ENCODE measurements at regions not wholly inside any gene's neighbourhood (a gene's known extent, or its start where the extent isn't known, plus 50 kb on each side); places are given as distances from the start of the nearest gene placed in this dataset.
"Not testable (repeated sequence)": the region's sequence is repeated elsewhere in the genome, so short reads cannot be mapped to it uniquely, and the experiment has no call there.

DNA sequence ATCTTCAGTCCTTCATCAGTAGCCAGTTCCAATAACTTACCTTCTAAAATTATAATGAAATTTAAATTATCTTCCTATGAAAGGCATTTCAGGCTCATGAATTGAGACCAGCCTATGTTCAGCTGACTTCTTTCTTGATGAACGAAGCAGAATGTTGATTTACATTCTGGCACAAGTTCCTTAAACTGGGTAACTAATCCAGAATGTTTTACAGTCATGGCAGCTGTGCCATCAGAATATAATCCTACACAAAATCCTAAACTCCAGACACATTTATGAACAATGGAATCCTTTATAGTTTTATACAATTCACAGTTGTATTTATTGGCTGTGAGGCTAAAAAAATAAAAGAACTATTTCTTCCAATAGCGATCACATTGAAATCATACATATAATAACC is 97.3 kb upstream of the CPM start:
- FAIRE-seq, result no peak

DNA sequence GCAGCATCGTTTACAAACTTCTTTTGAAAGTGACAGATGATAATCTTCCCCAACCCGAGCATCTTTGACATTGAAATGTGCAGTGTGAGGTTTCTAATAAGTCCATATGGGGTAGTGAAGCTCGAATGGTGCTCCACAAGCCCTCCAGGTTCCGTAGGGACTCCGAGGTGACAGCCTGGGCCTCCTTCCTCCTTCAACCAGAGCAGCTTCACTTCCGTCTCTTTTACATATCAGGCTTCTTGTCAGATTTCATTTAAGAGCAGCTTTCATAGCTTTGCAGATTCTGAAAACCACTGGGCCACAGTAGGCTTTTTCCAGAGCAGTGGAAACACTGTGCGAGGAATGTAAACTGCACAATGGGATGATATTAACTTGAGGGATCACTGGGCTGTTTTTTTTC is 103.6 kb upstream of the CPM start:
- FAIRE-seq, result no peak

DNA sequence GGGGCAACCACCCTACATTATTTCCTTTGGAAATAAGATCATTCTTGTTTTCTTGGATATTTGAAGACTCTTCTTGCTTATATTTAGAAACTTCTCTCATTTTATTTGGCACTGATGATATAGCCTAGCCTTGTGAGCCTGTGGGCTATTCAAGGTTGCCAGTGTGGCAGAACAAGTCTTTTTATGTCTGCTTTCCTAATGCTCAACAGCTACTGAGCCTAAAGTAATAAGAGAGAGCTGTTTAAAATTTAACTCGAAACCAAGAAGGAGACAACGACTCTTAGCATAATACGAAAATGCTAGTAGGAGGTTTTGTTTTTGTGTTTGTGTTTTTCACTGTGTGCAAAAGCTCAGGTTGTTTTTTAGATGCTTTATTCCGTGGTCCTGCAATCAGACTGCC is 104.0 kb upstream of the CPM start:
- FAIRE-seq, result no peak

DNA sequence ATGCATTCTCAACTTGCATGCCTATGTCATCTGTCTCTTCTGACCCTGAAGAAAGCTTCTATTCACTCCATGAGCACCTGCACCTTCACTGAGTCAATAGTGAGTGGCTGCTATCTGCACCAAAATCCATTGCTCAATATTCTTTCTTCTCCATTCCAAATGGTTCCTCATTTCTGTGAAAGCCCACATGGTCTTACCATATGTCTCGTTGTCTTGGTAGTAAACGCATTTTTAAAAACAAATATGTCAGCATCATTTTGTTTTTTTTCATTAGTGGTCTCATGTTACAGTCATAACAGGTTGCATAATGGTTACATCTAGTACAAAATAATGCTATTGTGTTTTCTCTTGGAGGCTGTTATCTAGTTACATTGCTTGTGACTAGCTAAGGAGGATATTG is 106.9 kb upstream of the CPM start:
- no peak for FAIRE-seq

DNA sequence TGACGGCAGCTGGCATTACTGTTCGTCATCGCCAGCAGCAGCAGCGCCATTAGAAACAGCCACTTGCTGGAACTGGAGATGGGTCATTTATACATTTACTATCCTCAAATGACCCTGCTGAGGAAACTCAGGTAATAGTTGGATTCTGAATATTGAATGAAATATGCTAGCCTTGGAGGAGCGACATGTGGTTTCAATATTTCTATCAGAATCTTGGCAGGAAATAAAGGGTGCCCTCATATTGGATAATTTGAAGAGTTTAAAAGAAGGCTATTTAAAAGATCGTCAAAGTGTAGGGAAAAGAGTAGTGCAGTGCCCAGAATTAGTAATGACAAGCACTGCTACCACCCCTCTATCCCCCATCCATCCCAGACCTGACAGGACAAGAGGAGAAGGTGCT is 109.6 kb upstream of the CPM start:
- no peak for FAIRE-seq

DNA sequence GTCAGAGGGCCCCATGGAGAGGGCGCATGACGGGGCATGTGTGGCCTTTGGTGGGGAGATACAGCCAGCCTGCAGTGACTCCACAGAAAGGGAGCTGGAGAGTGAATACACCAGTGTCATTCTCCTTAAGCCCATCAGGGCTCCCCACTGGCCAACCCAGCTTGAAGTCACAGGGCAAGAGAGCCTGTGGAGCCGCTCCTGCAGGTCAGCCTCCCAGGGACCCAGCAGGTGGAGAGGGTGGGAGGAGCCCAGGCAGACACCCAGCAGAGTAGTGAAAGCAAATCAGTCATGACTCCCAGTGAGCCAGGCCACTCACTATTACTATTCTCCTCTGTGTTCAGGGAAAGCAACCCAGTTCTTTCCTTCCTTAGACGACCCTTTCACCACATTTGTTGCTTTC is 110.0 kb upstream of the CPM start:
- no peak for FAIRE-seq

DNA sequence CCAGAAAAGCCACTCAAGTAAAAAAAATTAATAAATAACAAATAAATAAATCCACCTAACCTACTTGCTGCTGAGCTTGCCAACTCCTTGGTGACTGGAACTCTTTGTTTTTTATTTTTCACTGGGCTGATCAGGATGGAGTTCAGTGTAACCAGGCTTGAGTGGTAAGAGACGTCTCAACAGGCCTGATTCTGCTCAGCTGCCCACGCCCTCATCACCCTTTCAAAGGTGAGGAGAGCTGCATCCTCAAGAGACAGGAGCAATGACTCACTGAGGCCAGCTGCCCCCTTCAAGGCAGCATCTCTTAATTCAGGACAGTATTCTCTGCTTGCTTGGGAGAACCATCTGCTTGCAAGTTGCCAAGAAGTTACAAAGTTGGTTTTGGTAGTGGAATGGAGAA is 111.9 kb upstream of the CPM start:
- no peak for FAIRE-seq

DNA sequence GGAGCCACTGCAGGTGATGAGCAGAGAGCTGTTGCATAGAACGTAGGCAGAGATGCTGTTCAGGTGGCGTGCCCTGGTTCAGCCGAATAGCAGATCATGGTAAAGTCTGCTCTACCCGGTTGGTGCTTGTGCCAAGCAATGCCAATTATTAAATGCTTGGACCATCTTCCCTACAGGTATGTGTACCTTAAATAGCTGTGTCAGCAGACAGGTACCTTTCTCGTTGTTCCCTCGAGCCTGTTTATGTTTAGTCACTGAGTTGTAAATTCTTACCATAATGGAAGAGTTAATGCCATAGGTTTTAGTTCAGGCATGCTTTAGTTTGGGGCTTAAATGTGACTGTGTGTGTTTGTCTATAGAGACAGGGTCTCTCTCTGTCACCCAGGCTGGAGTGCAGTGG is 112.5 kb upstream of the CPM start:
- FAIRE-seq, result no peak

DNA sequence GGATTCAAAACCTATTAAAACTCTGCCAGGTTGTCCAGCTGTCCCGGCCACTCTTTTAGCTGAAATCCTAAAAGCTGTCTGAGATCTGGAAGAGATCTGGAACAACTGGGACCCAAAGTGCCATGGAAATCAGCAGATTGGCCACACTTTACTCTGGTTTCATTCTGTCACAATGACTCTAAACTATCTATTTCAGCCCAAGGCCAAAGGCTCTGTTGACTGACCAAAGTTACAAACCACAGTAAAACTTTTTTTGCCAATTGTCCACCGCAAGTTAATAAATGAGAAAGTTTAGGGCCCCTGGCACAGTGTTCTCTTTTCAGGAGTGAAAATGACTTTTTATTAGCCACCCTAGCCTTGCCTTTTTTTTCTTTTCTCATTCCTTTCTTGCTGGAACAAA is 113.4 kb upstream of the CPM start:
- FAIRE-seq, result no peak

DNA sequence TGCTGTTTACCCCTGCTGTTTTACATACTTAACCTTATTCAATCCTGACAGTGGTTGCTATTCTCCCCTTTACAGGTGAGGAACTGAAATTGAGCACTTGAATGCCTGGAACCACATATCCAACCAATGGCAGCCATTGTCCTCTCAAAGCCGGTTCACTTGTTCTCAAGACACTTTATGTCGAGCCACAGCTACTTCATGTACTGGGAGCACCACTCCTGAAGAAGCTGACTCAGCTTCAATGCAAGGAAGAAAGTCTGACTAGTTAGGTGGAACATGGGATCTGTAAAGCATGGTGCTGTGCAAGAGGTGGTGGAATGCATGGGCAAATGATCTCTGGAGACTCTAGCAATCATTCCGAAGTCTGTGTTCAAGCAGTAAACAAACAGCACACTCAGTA is 113.9 kb upstream of the CPM start:
- no peak for FAIRE-seq

DNA sequence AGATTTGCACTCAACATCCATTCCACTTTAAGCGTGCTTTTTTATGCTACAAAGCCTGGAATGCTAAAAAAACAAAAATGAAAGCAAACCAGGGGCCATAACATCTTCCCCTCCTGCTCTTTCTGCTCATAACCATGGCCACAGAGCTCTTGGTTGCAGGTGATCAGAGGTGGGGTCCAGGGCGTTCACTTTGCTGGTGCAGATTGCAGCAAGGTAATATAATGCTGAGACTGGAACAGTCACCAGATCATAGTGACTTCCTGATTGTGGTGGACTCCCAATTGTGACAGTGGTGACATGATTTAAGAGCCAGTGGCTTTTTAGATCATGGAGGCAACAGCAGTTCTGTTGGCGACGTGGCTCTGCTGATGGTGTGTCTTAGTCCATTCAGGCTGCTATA is 115.0 kb upstream of the CPM start:
- FAIRE-seq, result no peak

DNA sequence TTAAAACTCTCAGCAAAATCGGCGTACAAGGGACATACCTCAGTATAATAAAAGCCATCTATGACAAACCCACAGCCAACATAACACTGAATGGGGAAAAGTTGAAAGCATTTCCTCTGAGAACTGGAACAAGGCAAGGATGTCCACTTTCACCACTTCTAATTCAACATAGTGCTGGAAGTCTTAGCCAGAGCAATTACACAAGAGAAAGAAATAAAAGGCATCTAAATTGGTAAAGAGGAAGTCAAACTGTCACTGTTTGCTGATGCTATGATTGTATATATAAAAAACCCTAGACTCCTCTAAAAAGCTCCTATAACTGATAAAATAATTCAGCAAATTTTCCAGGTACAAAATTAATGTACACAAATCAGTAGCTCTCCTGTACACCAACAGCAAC is 116.9 kb upstream of the CPM start:
- FAIRE-seq, result not testable (repeated sequence)

DNA sequence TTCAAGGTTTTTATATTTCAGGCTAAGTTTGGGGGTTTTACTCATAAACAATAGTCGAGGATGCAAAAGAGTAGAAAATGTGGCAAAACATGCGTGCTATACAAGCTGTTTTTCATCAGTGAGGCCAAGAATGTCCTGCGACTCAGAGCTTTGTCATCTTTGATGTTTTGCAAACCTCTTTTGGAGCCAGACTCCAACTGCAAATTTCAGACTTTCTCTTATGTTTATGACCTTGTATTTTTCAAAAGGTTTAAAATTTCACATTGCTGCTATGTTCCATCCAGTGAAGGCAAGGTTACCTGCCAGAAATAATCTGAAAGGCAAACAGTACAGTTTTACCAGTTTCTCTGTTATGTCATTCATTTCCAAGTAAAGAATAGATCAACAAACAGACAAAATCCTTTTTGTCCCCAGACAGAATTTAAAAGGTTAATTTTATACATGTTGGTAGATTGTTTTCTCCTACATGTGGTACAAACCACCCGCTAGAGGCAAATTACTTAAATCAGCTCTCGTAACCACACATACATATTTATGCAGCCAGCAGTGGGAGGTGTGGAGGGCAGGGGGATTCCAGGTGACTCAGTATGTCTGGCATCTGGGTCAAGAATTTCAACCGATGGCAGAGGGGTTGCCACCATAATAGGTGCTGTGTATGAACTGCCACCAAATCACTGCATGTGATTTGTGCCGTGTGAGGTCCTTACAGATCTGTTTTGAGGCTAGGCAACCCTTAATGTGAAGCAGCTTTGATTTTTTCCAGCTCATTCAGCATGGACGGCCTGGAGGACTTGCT is 119.8 kb upstream of the CPM start:
- no peak for FAIRE-seq

DNA sequence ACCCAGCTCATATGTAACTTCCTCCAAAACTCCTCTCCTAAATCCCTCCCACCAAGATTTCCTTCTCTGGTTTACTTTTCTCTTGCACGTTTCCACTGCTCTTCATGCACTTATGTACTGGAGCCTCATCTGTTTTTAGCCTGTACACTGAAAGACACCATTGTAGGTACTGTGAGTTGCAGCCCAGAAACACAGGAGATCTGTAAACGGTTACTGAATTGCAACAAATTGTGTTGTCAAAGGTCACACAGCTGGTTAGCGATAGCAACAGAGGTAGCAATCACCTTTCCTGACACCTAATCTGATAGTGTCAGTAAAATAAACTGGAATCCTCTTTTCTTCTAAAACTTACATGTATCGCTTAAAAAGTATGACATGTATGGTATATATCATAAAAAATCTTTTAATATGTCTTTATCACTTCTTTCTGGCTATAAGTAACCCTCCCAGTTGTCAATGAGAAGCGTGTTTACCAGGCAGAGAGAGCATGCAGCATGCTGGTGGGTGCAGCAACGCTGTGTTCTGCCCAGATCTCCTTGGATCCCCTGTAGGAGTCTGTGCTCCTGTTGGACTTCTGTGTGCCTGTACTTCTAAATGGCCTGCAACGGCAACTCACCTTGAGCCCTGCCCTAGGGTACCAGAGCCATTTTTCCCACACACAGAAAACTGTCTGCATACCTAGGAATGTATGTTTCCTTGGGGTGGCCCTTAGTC is 121.5 kb upstream of the CPM start:
- FAIRE-seq, result no peak

DNA sequence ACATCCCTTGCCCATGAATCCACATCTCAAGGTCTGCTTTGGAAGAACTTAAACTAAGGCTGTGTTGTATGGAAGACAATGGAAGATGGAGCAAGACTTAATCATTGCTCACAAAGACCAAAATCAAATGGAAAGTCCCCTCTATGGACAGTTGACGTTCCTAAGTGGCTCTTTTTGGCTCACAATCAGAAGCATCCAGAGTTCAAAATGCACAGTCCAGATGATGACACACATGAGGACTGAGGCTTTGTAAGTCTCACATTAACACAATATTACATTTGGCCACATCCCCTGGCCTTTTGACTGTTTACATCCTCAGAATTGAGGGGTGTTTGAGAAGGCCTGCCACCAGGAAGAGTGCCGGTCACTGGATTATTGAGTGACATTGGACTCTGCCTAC is 122.3 kb upstream of the CPM start:
- no peak for FAIRE-seq

DNA sequence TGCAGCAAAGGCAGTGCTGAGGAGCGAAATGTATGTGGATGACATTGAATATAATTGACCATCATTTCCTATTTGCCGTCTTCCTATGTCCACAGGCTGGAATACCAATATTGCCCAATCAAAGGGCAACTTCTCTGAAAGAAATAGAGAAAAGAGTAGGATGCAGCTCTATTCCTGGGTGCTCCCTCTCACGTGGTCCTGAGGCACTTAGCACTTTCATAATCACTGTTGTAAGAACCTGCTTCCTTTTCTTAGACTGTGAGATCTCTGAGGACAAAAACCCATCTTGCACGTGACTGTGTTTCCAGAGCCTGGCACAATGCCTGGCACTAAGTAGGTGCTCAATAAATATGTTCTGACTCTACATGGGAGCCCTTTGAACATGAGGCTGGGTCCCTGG is 122.7 kb upstream of the CPM start:
- no peak for FAIRE-seq

DNA sequence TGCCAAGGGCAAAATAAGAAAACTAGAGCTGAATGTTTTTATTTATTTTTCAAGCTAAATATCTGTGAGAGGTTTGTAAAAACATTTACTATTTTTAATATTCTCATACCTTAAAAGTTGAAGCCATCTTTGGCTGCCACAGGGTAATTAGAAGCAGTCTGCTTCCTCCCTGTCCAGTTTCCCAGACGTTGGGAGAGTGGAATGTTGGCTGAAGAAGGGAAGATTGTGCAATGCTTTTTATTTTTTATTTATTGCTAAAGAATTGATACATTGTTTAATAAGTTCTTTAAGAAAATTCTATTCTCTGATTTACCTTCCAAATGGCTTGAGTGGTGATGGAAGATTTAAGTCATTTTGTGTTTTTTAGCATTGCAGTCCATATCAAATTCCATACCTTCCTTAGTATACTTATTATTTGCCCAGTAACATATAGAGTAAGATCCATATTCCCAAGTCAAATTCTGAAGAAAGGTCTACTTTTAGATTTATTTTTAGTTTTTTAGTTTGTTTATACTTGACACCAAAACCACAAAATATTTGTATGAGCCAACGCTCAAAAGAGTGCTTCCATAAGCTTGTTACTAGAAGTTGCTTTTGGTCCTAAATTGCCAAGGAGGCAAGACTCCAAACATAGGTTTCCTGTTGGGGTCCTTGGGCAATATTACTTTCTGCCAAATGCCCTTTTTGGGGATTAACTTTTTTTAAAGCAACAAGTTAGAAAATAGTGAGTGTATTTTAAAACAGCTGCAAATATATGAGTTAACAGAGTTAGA is 124.0 kb upstream of the CPM start:
- FAIRE-seq, result no peak

DNA sequence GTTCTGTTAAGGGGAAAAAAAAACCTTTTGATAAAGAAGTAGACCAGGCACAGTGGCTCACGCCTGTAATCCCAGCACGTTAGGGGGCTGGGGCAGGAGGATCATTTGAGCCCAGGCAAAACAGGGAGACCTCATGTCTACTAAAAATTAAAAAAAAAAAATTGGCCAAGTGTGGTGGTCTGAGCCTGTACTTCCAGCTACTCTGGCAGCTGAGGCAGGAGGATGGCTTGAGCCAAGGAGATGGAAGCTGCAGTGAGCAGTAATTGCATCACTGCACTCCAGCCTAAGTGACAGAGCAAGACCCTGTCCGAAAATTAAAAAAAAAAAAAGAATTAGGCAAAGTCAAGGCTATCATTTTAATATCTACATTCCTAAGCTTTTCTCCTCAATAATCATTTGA is 124.8 kb upstream of the CPM start:
- FAIRE-seq, result no peak

DNA sequence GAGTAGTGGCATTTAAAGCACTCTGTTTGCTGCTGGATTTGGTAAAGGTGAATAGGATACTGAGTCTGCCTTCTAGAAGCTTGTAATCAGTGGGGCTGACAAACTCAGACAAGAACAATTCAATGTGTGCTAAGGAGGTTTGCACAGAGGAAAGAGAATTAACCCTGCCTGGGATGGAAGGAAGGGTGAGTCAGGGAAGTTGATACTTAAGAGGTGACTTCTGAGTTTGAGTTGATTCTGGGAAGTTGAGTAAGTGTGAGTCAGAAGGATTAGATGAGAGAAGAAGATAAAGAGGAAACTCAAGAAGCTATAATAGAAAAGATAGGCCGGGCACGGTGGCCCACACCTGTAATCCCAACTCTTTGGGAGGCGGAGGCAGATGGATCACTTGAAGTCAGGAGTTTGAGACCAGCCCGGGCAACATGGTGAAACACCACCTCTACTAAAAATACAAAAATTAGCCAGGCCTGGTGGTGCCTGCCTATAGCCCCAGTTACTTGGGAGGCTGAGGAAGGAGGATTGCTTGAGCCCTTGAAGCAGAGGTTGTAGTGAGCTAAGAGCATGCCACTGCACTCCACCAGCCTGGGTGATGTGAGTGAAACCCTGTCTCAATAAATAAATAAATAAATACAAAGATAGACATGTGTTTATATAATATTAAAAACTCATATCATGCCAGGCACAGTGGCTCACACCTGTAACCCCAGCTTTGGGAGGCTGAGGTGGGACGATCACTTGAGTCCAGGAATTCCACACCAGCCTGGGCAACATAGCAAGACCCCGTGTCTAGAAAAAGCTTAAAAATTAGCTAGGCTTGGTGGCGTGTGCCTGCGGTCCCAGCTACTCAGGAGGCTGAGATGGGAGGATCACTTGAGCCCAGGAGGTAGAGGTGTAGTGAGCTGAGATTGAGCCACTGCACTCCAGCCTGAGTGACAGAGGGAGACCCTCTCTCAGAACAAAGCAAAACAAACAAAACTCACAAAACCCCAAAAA is 126.8 kb upstream of the CPM start:
- FAIRE-seq, result no peak

DNA sequence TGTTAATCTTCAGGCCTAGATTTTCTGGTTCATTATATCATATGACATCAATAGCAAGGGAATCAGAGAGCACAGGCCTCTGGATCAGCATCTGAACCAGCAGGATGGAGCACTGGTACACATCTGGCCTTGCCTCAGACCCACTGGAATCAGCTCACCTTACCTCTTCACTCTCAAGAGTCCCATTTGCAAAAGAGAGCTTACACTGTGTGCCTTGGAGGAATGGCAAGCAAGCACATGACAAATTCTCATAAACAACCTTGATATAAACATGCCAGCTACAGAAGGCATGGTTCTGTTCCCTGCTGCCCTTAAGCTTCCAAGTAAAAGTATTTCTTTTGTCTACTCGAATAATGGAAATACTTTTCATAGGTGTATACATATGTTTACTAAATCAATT is 128.6 kb upstream of the CPM start:
- no peak for FAIRE-seq

DNA sequence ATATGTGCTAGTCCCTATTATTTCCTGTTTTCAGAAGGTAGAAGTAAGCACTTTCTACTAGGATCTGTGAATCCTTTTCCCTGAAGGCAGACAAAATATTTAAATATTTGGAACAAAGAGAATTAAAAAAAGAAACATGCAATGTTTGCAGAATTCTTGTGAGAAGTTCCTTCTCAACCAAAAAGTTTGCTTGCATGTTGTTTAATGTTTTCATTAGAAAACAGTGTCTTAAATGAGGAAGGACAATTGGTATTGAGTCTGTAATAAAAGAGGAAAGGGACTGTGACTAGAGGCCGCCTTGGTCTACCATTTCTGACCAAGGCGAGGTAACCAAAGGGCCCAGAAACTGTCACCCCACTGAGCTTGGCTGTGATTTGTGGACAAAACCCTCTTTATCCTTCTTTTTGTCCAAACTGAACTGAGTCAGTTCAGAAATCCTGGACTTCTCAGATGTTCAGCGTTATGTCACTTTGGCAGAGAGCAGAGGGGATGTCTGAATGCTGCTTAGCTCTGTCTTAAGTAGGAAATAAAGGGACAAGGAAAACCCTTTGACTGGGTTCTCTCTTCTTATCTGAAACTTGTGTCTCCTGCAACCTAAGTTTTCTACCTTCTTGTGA is 129.8 kb upstream of the CPM start:
- FAIRE-seq, result no peak

Measured in endometrium (tissue), 2 donors.